T-cell (primary cell): ENCODE measurements at regions not wholly inside any gene's neighbourhood (a gene's known extent, or its start where the extent isn't known, plus 50 kb on each side); places are given as distances from the start of the nearest gene placed in this dataset.

Experiments
- ATAC-seq, 4 experiments: fragments of 200-7000 bp in 3 of 4; fragments of 150-1000 bp in 1 of 4; cut with Tn5 transposase; replicated peaks in 1 of 4; 1 replicate in 3 of 4; 2 replicates in 1 of 4; pipeline ENCODE4 v1.10.0; 2021; ENCODE audit warnings: moderate library complexity in 3 of 4, mild to moderate bottlenecking in 2 of 4, moderate number of reproducible peaks in 1 of 4
- CTCF ChIA-PET, 2 donors: fragments of 300-600 bp; sonication (Branson Sonifier 250); formaldehyde crosslinking; loops; one replicate each; lab custom pipeline; 2022; ENCODE audit warnings: antibody characterized with exemption in 2 of 2; lab: Charles Lee
- POLR2A ChIA-PET, 2 donors: fragments of 300-600 bp; sonication (Branson Sonifier 250); formaldehyde crosslinking; loops; one replicate each; lab custom pipeline; 2022; ENCODE audit warnings: antibody characterized with exemption in 2 of 2; lab: Charles Lee
- DNase-seq, 35 experiments: peaks; one replicate each; pipeline versions ENCODE4 v3.0.0 to v3.0.0-alpha.2; 2013 to 2023
- H3K27ac ChIP-seq: one replicate; pipeline ENCODE4 v1.5.1; 2013; ENCODE audit warnings: low read length
- H3K27me3 ChIP-seq, 2 experiments: replicated peaks in 1 of 2; 1 replicate in 1 of 2; 2 replicates in 1 of 2; pipeline versions ENCODE4 v1.6.1 to v1.7.0; 2013; ENCODE audit warnings: low read length in 1 of 2, mixed read lengths in 1 of 2; ENCODE audit not compliant: control insufficient read depth in 2 of 2, insufficient read depth in 2 of 2; ENCODE audit errors: extremely low read depth in 1 of 2
- H3K36me3 ChIP-seq, 2 donors: 1 replicate in 1 of 2; 2 replicates in 1 of 2; pipeline versions ENCODE4 v1.6.1 to v1.7.0; 2013; ENCODE audit warnings: low read length in 1 of 2; ENCODE audit not compliant: control insufficient read depth in 2 of 2, insufficient read depth in 1 of 2; ENCODE audit errors: extremely low read depth in 1 of 2
- H3K4me1 ChIP-seq, 2 experiments: 1 replicate in 1 of 2; 2 replicates in 1 of 2; pipeline versions ENCODE4 v1.6.1 to v1.7.0; 2013; ENCODE audit warnings: low read length in 2 of 2, mixed read lengths in 1 of 2; ENCODE audit not compliant: insufficient read depth in 2 of 2, control insufficient read depth in 1 of 2; ENCODE audit errors: extremely low read depth in 1 of 2
- H3K4me3 ChIP-seq, 2 donors: 1 replicate in 1 of 2; 2 replicates in 1 of 2; pipeline versions ENCODE4 v1.5.1 to v1.7.0; 2013; ENCODE audit warnings: mild to moderate bottlenecking in 2 of 2, low read length in 1 of 2, moderate library complexity in 1 of 2; ENCODE audit not compliant: control insufficient read depth in 1 of 2; ENCODE audit errors: extremely low read depth in 1 of 2
- H3K9me3 ChIP-seq: 2 replicates; pipeline ENCODE4 v1.7.0; 2013
- H3K27ac Mint-ChIP-seq, 2 donors: one replicate each; pipeline ENCODE4 v1.8.0; 2020 to 2021; ENCODE audit warnings: mild to moderate bottlenecking in 2 of 2, mixed read lengths in 2 of 2
- H3K27me3 Mint-ChIP-seq, 2 donors: one replicate each; pipeline ENCODE4 v1.8.0; 2021 to 2022; ENCODE audit warnings: mixed read lengths in 2 of 2
- H3K36me3 Mint-ChIP-seq: one replicate; pipeline ENCODE4 v1.8.0; 2021; ENCODE audit warnings: mixed read lengths
- H3K4me1 Mint-ChIP-seq, 3 donors: one replicate each; pipeline ENCODE4 v1.8.0; 2020 to 2022; ENCODE audit warnings: mixed read lengths in 3 of 3, mild to moderate bottlenecking in 1 of 3
- H3K4me3 Mint-ChIP-seq, 3 donors: one replicate each; pipeline ENCODE4 v1.8.0; 2020 to 2022; ENCODE audit warnings: mild to moderate bottlenecking in 3 of 3, mixed read lengths in 3 of 3, moderate library complexity in 3 of 3
- H3K9me3 Mint-ChIP-seq, 3 donors: one replicate each; pipeline ENCODE4 v1.8.0; 2020 to 2022; ENCODE audit warnings: mixed read lengths in 3 of 3
- WGBS: methylation state at CpG from one replicate; pipeline ENCODE4 v1.1.5; 2013; ENCODE audit warnings: missing lambda C conversion rate; ENCODE audit not compliant: insufficient coverage; 5-methylcytosine and 5-hydroxymethylcytosine counted together

DNA sequence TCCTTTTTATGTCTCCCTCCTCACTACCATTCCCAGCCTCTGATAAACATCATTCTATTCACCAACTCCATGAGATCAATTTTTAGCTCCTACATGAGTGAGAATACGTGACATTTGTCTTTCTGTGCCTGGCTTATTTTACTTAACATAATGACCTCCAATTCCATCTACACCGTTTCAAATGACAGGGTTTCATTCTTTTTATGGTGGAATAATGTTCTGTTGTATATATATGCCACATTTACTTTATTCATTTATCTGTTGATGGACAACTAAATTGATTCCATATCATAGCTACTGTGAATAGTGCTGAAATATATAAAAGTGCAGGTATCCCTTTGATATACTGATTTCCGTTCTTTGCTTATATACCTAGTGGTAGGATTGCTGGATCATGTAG lies 503.9 kb downstream of the SMARCA1 start:
- no CpG with 5 or more reads among the region's 3 CpGs for WGBS
- Histone ChIP-seq H3K36me3 (no peaks in the 10 kb centered on the region), H3K4me1 (no peaks in the 10 kb centered on the region), H3K4me3 (no peak overlapping the region), H3K9me3 (no peaks in the 10 kb centered on the region), H3K27ac (no peak overlapping the region), H3K27me3 (no peaks in the 10 kb centered on the region)
- ChIA-PET POLR2A (no interaction called here), CTCF (no interaction called here)
- no peak for ATAC-seq
- H3K36me3 Mint-ChIP-seq = no peaks in the 10 kb centered on the region
- no peak overlapping the region for H3K27ac Mint-ChIP-seq
- no peak overlapping the region for H3K4me3 Mint-ChIP-seq
- H3K4me1 Mint-ChIP-seq = no peaks in the 10 kb centered on the region
- no peaks in the 10 kb centered on the region for H3K9me3 Mint-ChIP-seq
- DNase-seq = no peak
- H3K27me3 Mint-ChIP-seq = peaks cover 4 to 50% of the 10 kb centered on the region in 2 donors

- no peak overlapping the region for H3K4me3 ChIP-seq
- ATAC-seq (no peak), DNase-seq (no peak)
- H3K36me3 ChIP-seq = no peaks in the 10 kb centered on the region
- no peaks in the 10 kb centered on the region for H3K9me3 ChIP-seq
- H3K27ac ChIP-seq = no peak overlapping the region
- H3K36me3 Mint-ChIP-seq = no peaks in the 10 kb centered on the region
- H3K27ac Mint-ChIP-seq = no peak overlapping the region
- H3K4me3 Mint-ChIP-seq = no peak overlapping the region
- H3K4me1 ChIP-seq = no peaks in the 10 kb centered on the region
- ChIA-PET CTCF (no interaction called here), POLR2A (no interaction called here)
- WGBS = no CpG with 5 or more reads among the region's 1 CpG
- peaks cover 0 to 31% of the 10 kb centered on the region in 2 donors for H3K27me3 Mint-ChIP-seq
- no peaks in the 10 kb centered on the region for H3K27me3 ChIP-seq
- H3K9me3 Mint-ChIP-seq = no peaks in the 10 kb centered on the region
- no peaks in the 10 kb centered on the region for H3K4me1 Mint-ChIP-seq
Observed at GRCh38 chrX:129015381-129015780, 507.9 kb downstream of the SMARCA1 start.

- WGBS = no CpG with 5 or more reads among the region's 3 CpGs
- ATAC-seq = no peak
- CTCF ChIA-PET = no interaction called here
Observed at GRCh38 chrX:129013574-129013973, 509.7 kb downstream of the SMARCA1 start.

DNA sequence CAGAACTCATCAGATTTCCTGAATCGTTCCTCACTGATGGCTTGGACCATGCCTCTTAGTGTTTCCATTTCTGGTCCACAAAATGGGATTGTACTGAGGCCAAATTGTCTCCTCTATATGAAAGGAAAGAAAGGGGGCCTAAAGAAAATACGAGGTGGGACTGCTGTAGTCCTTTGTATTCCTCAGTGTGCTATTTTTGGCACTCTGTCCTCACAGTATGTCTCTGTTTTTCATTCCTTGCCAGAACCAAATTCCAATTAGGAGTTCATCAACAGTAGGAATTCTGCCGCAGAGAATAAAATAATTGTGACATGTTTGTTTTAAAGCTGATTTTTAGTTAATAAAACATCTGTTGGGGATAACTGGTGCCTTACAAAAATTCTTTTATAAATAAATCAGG lies 515.7 kb downstream of the SMARCA1 start:
- no peaks in the 10 kb centered on the region for H3K36me3 ChIP-seq
- ChIA-PET CTCF (no interaction called here), POLR2A (no interaction called here)
- H3K27ac ChIP-seq = no peak overlapping the region
- no peak overlapping the region for H3K4me3 Mint-ChIP-seq
- H3K4me1 ChIP-seq = no peaks in the 10 kb centered on the region
- H3K27me3 Mint-ChIP-seq = peaks cover 0 to 20% of the 10 kb centered on the region in 2 donors
- H3K27ac Mint-ChIP-seq = no peak overlapping the region
- no peak for DNase-seq
- H3K36me3 Mint-ChIP-seq = no peaks in the 10 kb centered on the region
- H3K27me3 ChIP-seq = no peaks in the 10 kb centered on the region
- WGBS = no CpG with 5 or more reads among the region's 3 CpGs
- H3K9me3 Mint-ChIP-seq = no peaks in the 10 kb centered on the region
- H3K9me3 ChIP-seq = no peaks in the 10 kb centered on the region
- ATAC-seq = no peak
- no peaks in the 10 kb centered on the region for H3K4me1 Mint-ChIP-seq
- H3K4me3 ChIP-seq = no peak overlapping the region

More at GRCh38 chrX:129013574-129013973, 509.7 kb downstream of the SMARCA1 start:
- no peaks in the 10 kb centered on the region for H3K36me3 ChIP-seq
- no peak overlapping the region for H3K27ac Mint-ChIP-seq
- H3K4me3 ChIP-seq = no peak overlapping the region
- H3K27me3 ChIP-seq = no peaks in the 10 kb centered on the region
- no peaks in the 10 kb centered on the region for H3K9me3 Mint-ChIP-seq
- H3K36me3 Mint-ChIP-seq = no peaks in the 10 kb centered on the region
- H3K4me1 ChIP-seq = no peaks in the 10 kb centered on the region
- no peaks in the 10 kb centered on the region for H3K9me3 ChIP-seq
- H3K27ac ChIP-seq = no peak overlapping the region
- no peak for DNase-seq
- POLR2A ChIA-PET = no interaction called here
- H3K4me1 Mint-ChIP-seq = no peaks in the 10 kb centered on the region
- no peak overlapping the region for H3K4me3 Mint-ChIP-seq
- H3K27me3 Mint-ChIP-seq = peaks cover 0 to 18% of the 10 kb centered on the region in 2 donors

- WGBS = 60% methylated on average over 1 of the region's 5 CpGs
- H3K27ac Mint-ChIP-seq = no peak overlapping the region
- peaks cover 0 to 18% of the 10 kb centered on the region in 2 donors for H3K27me3 Mint-ChIP-seq
Observed at GRCh38 chrX:129006491-129006890, 516.8 kb downstream of the SMARCA1 start.

DNA sequence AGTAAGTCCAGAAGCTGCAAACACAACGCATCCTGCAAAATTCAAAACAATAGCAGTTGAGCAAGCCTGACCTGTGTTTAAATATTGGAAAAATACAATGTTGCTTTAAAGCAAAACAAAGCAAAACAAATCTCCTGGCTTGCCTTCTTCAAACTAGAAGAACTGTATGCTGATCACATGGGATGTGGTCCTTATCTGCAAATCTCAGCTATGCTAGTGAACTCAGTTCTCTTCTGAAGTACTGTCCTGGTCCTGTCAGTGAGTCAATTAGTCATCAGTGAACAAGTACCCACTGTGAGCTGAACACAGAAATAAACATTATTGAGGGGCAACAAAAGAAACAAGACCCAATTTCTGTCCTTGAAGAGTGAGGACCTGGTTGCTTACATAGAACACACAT lies 522.5 kb downstream of the SMARCA1 start:
- DNase-seq (no peak), ATAC-seq (no peak)
- Mint-ChIP-seq H3K9me3 (no peaks in the 10 kb centered on the region), H3K4me3 (no peak overlapping the region), H3K27ac (no peak overlapping the region), H3K36me3 (no peaks in the 10 kb centered on the region), H3K4me1 (no peaks in the 10 kb centered on the region), H3K27me3 (peaks cover 0 to 14% of the 10 kb centered on the region in 2 donors)
- no CpG with 5 or more reads among the region's 1 CpG for WGBS
- Histone ChIP-seq H3K4me1 (no peaks in the 10 kb centered on the region), H3K27ac (no peak overlapping the region), H3K9me3 (no peaks in the 10 kb centered on the region), H3K27me3 (no peaks in the 10 kb centered on the region), H3K4me3 (no peak overlapping the region), H3K36me3 (no peaks in the 10 kb centered on the region)
- POLR2A ChIA-PET = no interaction called here
- CTCF ChIA-PET = no interaction called here

More at GRCh38 chrX:129006491-129006890, 516.8 kb downstream of the SMARCA1 start:
- Histone ChIP-seq H3K9me3 (no peaks in the 10 kb centered on the region), H3K27me3 (no peaks in the 10 kb centered on the region), H3K27ac (no peak overlapping the region), H3K4me3 (no peak overlapping the region), H3K36me3 (no peaks in the 10 kb centered on the region), H3K4me1 (no peaks in the 10 kb centered on the region)
- H3K4me1 Mint-ChIP-seq = no peaks in the 10 kb centered on the region
- no peak for ATAC-seq
- ChIA-PET CTCF (no interaction called here), POLR2A (no interaction called here)
- no peaks in the 10 kb centered on the region for H3K9me3 Mint-ChIP-seq
- H3K36me3 Mint-ChIP-seq = no peaks in the 10 kb centered on the region
- H3K4me3 Mint-ChIP-seq = no peak overlapping the region
- DNase-seq = no peak

- no peaks in the 10 kb centered on the region for H3K36me3 Mint-ChIP-seq
- no peak overlapping the region for H3K4me3 Mint-ChIP-seq
- no peaks in the 10 kb centered on the region for H3K4me1 ChIP-seq
- H3K4me1 Mint-ChIP-seq = no peaks in the 10 kb centered on the region
- ATAC-seq (no peak), DNase-seq (no peak)
- no peak overlapping the region for H3K4me3 ChIP-seq
- POLR2A ChIA-PET = no interaction called here
- no peaks in the 10 kb centered on the region for H3K36me3 ChIP-seq
- H3K27ac Mint-ChIP-seq = no peak overlapping the region
- CTCF ChIA-PET = no interaction called here
- no peaks in the 10 kb centered on the region for H3K27me3 ChIP-seq
- peaks cover 0 to 13% of the 10 kb centered on the region in 2 donors for H3K27me3 Mint-ChIP-seq
- no peaks in the 10 kb centered on the region for H3K9me3 Mint-ChIP-seq
- no peak overlapping the region for H3K27ac ChIP-seq
- WGBS = no CpG with 5 or more reads among the region's 3 CpGs
- no peaks in the 10 kb centered on the region for H3K9me3 ChIP-seq
Observed at GRCh38 chrX:129000018-129000417, 523.3 kb downstream of the SMARCA1 start.
